ENCODE measurements at regions not wholly inside any gene's neighbourhood (a gene's known extent, or its start where the extent isn't known, plus 50 kb on each side); places are given as distances from the start of the nearest gene placed in this dataset.
"Not testable (repeated sequence)": the region's sequence is repeated elsewhere in the genome, so short reads cannot be mapped to it uniquely, and the experiment has no call there.

GRCh38 chr2:114018464-114018863 is 128.6 kb downstream of the ACTR3 start:
- FAIRE-seq; DNase-seq (ENCODE audit: insufficient read length): not testable (repeated sequence)

DNA sequence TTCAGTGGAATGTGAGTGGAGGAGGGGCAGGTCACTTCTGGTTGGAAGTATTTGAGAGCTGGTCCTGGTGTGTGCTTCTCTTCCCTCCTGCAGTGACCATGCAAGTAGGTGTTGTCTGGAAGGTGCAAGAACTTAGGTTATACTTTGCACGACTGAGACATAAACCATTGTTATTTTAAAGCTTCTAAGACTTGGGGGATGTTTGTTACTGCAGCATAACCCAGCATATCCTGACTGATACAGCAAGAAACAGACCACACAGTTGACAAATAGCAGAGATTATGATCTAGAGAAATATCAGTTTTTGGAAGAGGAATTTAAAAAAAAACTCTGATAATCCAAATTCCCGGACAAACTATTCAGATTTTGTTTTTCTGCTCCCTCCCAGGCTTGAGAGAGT is 130.8 kb downstream of the ACTR3 start:
- DNase-seq (ENCODE audit: insufficient read length) (no peak), FAIRE-seq (no peak)
- TF ChIP-seq POLR2AphosphoS5 (IDR thresholded peaks at IDR 0.05; ENCODE audit: low read depth, low read length) = no peak
- no peak for TF ChIP-seq POLR2A (IDR thresholded peaks at IDR 0.05; ENCODE audit: low read depth, low read length)
- no peak for TF ChIP-seq TAF1 (IDR thresholded peaks at IDR 0.05; ENCODE audit: borderline replicate concordance, low read depth, low read length)

GRCh38 chr2:114022360-114023085 is 132.6 kb downstream of the ACTR3 start:
- no peak for TF ChIP-seq POLR2AphosphoS5 (IDR thresholded peaks at IDR 0.05; ENCODE audit: low read depth, low read length)
- TF ChIP-seq TAF1 (IDR thresholded peaks at IDR 0.05; ENCODE audit: borderline replicate concordance, low read depth, low read length) = no peak
- TF ChIP-seq POLR2A (IDR thresholded peaks at IDR 0.05; ENCODE audit: low read depth, low read length) = no peak

DNA sequence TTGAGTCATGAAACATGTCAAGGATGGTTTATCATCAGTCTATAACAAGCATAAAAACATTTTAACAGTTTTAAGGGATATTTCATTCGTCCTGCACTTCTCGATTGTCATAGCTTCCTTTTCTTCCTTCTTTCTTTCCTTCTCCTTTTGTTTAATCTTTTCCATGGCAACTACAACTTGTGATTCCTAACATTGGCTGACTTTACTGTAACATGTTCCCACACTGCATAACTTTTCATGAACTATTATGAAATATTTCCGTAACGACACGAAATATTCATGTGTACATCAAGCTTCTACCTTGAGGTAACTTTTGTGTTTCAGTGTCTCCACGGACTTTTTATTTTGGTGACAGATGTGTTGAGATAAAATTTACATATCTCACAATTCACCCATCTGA is 134.4 kb downstream of the ACTR3 start:
- TF ChIP-seq POLR2A (IDR thresholded peaks at IDR 0.05; ENCODE audit: low read depth, low read length) = no peak
- TF ChIP-seq POLR2AphosphoS5 (IDR thresholded peaks at IDR 0.05; ENCODE audit: low read depth, low read length) = no peak
- TF ChIP-seq TAF1 (IDR thresholded peaks at IDR 0.05; ENCODE audit: borderline replicate concordance, low read depth, low read length) = no peak
- DNase-seq (ENCODE audit: insufficient read length) (no peak), FAIRE-seq (no peak)

More at GRCh38 chr2:114022360-114023085, 132.6 kb downstream of the ACTR3 start:
- FAIRE-seq = no peak
- DNase-seq (ENCODE audit: insufficient read length) = no peak

DNA sequence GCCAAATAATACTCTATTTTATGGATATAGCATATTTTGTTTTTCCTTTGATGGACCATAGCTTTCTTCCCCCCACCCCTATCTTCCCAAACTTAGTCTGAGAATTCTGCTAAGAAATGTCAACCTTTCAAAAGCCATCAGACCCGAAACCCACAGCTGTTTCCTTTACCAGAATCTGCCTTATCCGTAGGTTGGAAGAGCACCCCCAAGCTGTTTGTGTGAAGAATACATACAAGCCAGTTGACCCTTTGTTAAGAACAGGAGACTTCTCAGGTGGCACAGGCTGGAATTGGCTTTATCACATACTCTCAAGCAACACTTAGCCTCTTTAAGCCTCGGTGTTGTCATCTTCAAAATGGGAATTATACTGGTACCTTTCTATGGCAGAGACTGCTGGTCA is 135.1 kb downstream of the ACTR3 start:
- DNase-seq (ENCODE audit: insufficient read length) (no peak), FAIRE-seq (no peak)
- TF ChIP-seq POLR2A (IDR thresholded peaks at IDR 0.05; ENCODE audit: low read depth, low read length) (no peak), POLR2AphosphoS5 (IDR thresholded peaks at IDR 0.05; ENCODE audit: low read depth, low read length) (no peak), TAF1 (IDR thresholded peaks at IDR 0.05; ENCODE audit: borderline replicate concordance, low read depth, low read length) (no peak)

DNA sequence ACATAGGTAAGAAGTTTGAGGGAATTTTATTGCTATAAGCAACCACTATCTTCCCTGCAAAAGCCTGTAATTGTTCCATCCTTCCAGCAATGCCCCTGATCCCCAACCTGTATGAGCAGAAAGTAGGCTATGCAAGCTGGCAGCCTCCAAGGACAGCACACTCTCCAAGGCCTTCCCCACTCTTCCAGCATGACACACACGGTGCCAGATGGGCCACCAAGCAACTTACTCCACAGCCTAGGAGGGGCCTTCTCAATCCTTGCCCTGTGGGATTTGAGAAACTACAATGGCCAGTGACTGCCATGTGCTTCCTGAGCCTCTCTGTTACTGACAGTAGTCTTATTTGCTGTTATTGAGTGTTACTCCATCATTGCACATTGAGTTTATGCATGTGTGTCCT is 137.5 kb downstream of the ACTR3 start:
- FAIRE-seq (no peak), DNase-seq (ENCODE audit: insufficient read length) (no peak)
- TF ChIP-seq POLR2A (IDR thresholded peaks at IDR 0.05; ENCODE audit: low read depth, low read length) = no peak
- no peak for TF ChIP-seq POLR2AphosphoS5 (IDR thresholded peaks at IDR 0.05; ENCODE audit: low read depth, low read length)
- TF ChIP-seq TAF1 (IDR thresholded peaks at IDR 0.05; ENCODE audit: borderline replicate concordance, low read depth, low read length) = no peak

DNA sequence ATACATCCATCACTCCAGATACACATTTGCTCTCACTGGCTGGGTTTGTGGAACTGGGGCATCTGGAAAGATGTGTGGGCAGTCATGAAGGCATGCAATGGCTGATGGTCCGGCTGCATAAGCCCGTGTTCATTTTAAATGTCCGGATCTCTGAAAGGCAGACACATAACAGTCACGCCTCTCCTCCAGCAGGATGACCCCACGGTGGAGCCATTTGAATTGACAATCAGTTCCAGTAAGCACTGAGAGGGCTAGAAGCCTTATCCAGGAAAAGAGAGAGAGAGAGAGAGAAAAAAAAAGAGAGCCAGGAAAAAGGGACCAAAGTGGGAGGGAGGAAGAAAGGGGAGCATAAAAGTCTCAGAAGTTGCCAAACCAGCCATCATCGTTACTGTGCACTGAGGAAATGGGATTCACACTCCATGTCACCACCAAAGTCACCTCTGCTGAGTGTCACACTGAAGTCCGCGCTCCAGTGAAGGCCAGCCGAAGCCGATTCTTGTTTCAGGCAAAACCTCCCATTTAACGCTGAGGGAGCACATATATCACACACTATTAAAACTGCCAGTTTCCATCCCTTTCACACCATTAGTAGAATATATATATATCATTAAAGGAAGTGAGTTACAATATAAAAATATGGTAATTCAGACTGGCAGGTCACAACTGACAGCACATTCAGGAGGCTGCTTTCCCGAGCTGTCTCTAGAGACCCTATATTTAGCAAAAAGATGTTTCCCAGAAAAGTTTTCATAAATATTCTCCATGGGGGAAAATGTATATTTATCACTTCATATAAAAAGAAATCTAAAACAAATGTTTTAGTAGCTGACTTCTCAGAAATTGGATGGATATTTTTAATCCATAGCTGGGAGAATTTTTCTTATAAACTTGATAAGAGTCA is 142.0 kb downstream of the ACTR3 start:
- FAIRE-seq (no peak), DNase-seq (ENCODE audit: insufficient read length) (no peak)
- TF ChIP-seq POLR2A (IDR thresholded peaks at IDR 0.05; ENCODE audit: low read depth, low read length) (no peak), TAF1 (IDR thresholded peaks at IDR 0.05; ENCODE audit: borderline replicate concordance, low read depth, low read length) (no peak), POLR2AphosphoS5 (IDR thresholded peaks at IDR 0.05; ENCODE audit: low read depth, low read length) (no peak)

GRCh38 chr2:114032705-114033104 is 142.8 kb downstream of the ACTR3 start:
- TF ChIP-seq TAF1 (IDR thresholded peaks at IDR 0.05; ENCODE audit: borderline replicate concordance, low read depth, low read length) (no peak), POLR2AphosphoS5 (IDR thresholded peaks at IDR 0.05; ENCODE audit: low read depth, low read length) (no peak), POLR2A (IDR thresholded peaks at IDR 0.05; ENCODE audit: low read depth, low read length) (no peak)
- FAIRE-seq (no peak), DNase-seq (ENCODE audit: insufficient read length) (no peak)

DNA sequence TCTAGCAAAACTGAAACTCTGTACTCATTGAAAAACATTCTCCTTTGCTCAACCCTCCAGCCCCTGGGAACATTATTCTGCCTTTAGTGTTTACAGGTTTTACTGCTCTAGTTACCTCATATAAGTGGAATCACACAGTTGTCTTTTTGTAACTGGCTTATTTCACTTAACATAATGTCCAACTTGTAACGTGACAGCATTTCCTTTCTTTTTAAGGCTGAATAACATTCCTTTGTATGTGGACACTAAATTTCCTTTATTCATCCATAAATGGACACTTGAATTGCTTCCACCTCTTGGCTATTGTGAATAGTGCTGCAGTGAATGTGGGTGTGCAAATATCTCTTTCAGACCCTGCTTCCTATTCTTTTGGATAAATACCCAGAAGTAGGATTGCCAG is 144.9 kb downstream of the ACTR3 start:
- no peak for TF ChIP-seq TAF1 (IDR thresholded peaks at IDR 0.05; ENCODE audit: borderline replicate concordance, low read depth, low read length)
- TF ChIP-seq POLR2A (IDR thresholded peaks at IDR 0.05; ENCODE audit: low read depth, low read length) = no peak
- no peak for TF ChIP-seq POLR2AphosphoS5 (IDR thresholded peaks at IDR 0.05; ENCODE audit: low read depth, low read length)
- FAIRE-seq (peak; percentile 54), DNase-seq (ENCODE audit: insufficient read length) (no peak)

GRCh38 chr2:114038710-114039109 is 148.8 kb downstream of the ACTR3 start:
- TF ChIP-seq TAF1 (IDR thresholded peaks at IDR 0.05; ENCODE audit: borderline replicate concordance, low read depth, low read length) = no peak
- TF ChIP-seq POLR2AphosphoS5 (IDR thresholded peaks at IDR 0.05; ENCODE audit: low read depth, low read length) = no peak
- FAIRE-seq = no peak
- no peak for DNase-seq (ENCODE audit: insufficient read length)

DNA sequence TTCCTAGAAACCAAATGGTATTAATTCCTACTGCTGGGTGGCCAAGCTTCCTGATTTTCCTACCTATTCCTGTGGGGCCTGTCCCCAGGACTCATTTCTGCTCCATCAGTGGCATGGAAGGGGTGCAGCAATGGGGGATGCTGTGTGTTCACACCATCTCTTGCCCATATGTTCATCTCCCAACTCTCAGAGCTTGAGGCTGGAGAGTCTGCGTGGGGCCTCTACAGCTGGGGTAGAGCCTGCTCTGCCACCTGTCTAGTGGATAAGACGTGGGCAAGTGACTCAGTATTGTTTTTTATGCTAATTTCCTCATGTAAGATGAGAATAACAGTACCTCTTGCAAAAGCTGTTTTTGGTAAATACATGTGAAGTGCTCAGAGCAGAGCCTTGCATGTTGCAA is 149.8 kb downstream of the ACTR3 start:
- DNase-seq (ENCODE audit: insufficient read length) (no peak), FAIRE-seq (no peak)
- TF ChIP-seq POLR2A (IDR thresholded peaks at IDR 0.05; ENCODE audit: low read depth, low read length) = no peak
- no peak for TF ChIP-seq TAF1 (IDR thresholded peaks at IDR 0.05; ENCODE audit: borderline replicate concordance, low read depth, low read length)
- no peak for TF ChIP-seq POLR2AphosphoS5 (IDR thresholded peaks at IDR 0.05; ENCODE audit: low read depth, low read length)

- FAIRE-seq = no peak
- TF ChIP-seq POLR2A (IDR thresholded peaks at IDR 0.05; ENCODE audit: low read depth, low read length) = no peak
- TF ChIP-seq TAF1 (IDR thresholded peaks at IDR 0.05; ENCODE audit: borderline replicate concordance, low read depth, low read length) = no peak
- no peak for TF ChIP-seq POLR2AphosphoS5 (IDR thresholded peaks at IDR 0.05; ENCODE audit: low read depth, low read length)
- DNase-seq (ENCODE audit: insufficient read length) = no peak
These were observed 150.9 kb downstream of the ACTR3 start for GRCh38 chr2:114040826-114041225.

Measured in GM12892 (cell line).